Keratinocyte (primary cell): ENCODE measurements at regions not wholly inside any gene's neighbourhood (a gene's known extent, or its start where the extent isn't known, plus 50 kb on each side); places are given as distances from the start of the nearest gene placed in this dataset.

Experiments used
- DNase-seq: peaks from one replicate; pipeline ENCODE4 v3.0.0-alpha.2; 2011; ENCODE audit warnings: low read depth, missing footprints, low spot score
- FAIRE-seq: peaks from 2 replicates; lab custom pipeline; 2011; peaks lifted over from hg19 to GRCh38; lab: Jason Lieb, UNC
- H2AFZ ChIP-seq: 2 replicates; pipeline ENCODE4 v1.6.0; 2012; ENCODE audit warnings: low read length, control low read depth, inconsistent platforms; ENCODE audit not compliant: control insufficient read depth
- H3K27ac ChIP-seq: 2 replicates; pipeline ENCODE4 v1.5.1; 2011; ENCODE audit warnings: low read length; ENCODE audit not compliant: control insufficient read depth, insufficient read depth
- H3K27me3 ChIP-seq: 3 replicates; pipeline ENCODE4 v1.6.0; 2011; ENCODE audit warnings: low read length; ENCODE audit not compliant: control insufficient read depth, insufficient read depth; ENCODE audit errors: extremely low read depth
- H3K36me3 ChIP-seq, 2 experiments: 2 replicates in 1 of 2; 3 replicates in 1 of 2; pipeline ENCODE4 v1.5.1; 2011; ENCODE audit warnings: low read length in 2 of 2, mild to moderate bottlenecking in 1 of 2; ENCODE audit not compliant: control insufficient read depth in 2 of 2, insufficient read depth in 2 of 2; ENCODE audit errors: extremely low read depth in 1 of 2
- H3K4me1 ChIP-seq: 3 replicates; pipeline ENCODE4 v1.5.1; 2011; ENCODE audit warnings: low read length; ENCODE audit not compliant: control insufficient read depth, insufficient read depth; ENCODE audit errors: extremely low read depth
- H3K4me2 ChIP-seq: 3 replicates; pipeline ENCODE4 v1.6.0; 2011; ENCODE audit warnings: low read depth, low read length; ENCODE audit not compliant: control insufficient read depth, insufficient read depth; ENCODE audit errors: extremely low read depth
- H3K4me3 ChIP-seq, 3 experiments: fragments of 200-600 bp in 1 of 3; sonication (generic) in 1 of 3; 2 replicates in 2 of 3; 3 replicates in 1 of 3; pipeline ENCODE4 v1.5.1; 2011 to 2016; ENCODE audit warnings: low read length in 3 of 3, mild to moderate bottlenecking in 3 of 3, control low read depth in 2 of 3, inconsistent platforms in 1 of 3, low read depth in 1 of 3, mixed read lengths in 1 of 3, mixed run types in 1 of 3, moderate library complexity in 1 of 3; ENCODE audit not compliant: control insufficient read depth in 2 of 3, insufficient read depth in 2 of 3; ENCODE audit errors: extremely low read depth in 1 of 3
- H3K79me2 ChIP-seq: 2 replicates; pipeline ENCODE4 v1.6.0; 2012; ENCODE audit warnings: low read length; ENCODE audit not compliant: control insufficient read depth, insufficient read depth
- H3K9ac ChIP-seq: 3 replicates; pipeline ENCODE4 v1.6.0; 2011; ENCODE audit warnings: low read length; ENCODE audit not compliant: control insufficient read depth, insufficient read depth; ENCODE audit errors: extremely low read depth
- H3K9me1 ChIP-seq: 3 replicates; pipeline ENCODE4 v1.6.0; 2011; ENCODE audit warnings: low read length; ENCODE audit not compliant: control insufficient read depth, insufficient read depth; ENCODE audit errors: extremely low read depth
- H3K9me3 ChIP-seq: 2 replicates; pipeline ENCODE4 v1.5.1; 2012; ENCODE audit warnings: low read depth, low read length; ENCODE audit not compliant: control insufficient read depth
- H4K20me1 ChIP-seq: 3 replicates; pipeline ENCODE4 v1.6.0; 2011; ENCODE audit warnings: low read length; ENCODE audit not compliant: control insufficient read depth, insufficient read depth; ENCODE audit errors: extremely low read depth
- EZH2 ChIP-seq: IDR thresholded peaks from one replicate; pipeline ENCODE4 v1.6.1; 2012; ENCODE audit warnings: inconsistent platforms, mild to moderate bottlenecking, low read length, moderate library complexity
- dilution Hi-C: fragments of 300-500 bp; cut with MboI; formaldehyde crosslinking; loops from one replicate; pipeline ENCODE4 v1.7.0; 2020; ENCODE audit warnings: low sequenced_read_pairs; ENCODE audit not compliant: extremely low pct_ligation_motif_present
- TF ChIP-seq, protein P1 (sequence below), 3 experiments: IDR thresholded peaks in 1 of 3; conservative IDR thresholded peaks in 1 of 3; optimal IDR thresholded peaks in 1 of 3; 2 replicates in 2 of 3; 3 replicates in 1 of 3; pipeline versions ENCODE3 to v1.5.1; 2011; ENCODE audit warnings: low read length in 3 of 3, mild to moderate bottlenecking in 3 of 3, moderate library complexity in 2 of 3, control low read depth in 1 of 3, inconsistent platforms in 1 of 3; ENCODE audit not compliant: insufficient read depth in 2 of 3; ENCODE audit errors: extremely low read depth in 1 of 3

DNA sequence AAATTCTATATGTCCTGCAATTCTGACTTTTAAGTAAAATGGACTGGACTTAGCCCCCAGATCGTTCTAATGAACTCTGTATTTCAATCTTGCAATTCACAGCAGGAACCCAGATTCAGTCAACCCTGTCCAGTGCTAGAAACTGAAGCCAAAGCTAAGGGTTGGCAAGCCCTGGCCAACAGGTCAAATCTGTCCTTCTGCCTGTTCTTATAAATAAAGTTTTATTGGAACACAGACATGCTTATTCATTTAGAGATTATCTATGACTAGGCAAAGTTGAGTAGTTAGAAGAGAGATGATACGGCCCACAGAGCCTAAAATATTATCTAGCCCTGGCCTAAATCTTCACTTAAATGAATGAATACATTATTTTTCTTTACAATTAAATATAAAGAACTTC lies 339.2 kb upstream of the JARID2 start:
- no peak overlapping the region for H2AFZ ChIP-seq
- FAIRE-seq = no peak
- no peak overlapping the region for H3K9ac ChIP-seq
- no peak for DNase-seq
- peaks cover 12% of the 10 kb centered on the region for H3K4me1 ChIP-seq
- no peak for TF ChIP-seq EZH2
- TF ChIP-seq, protein P1, sequence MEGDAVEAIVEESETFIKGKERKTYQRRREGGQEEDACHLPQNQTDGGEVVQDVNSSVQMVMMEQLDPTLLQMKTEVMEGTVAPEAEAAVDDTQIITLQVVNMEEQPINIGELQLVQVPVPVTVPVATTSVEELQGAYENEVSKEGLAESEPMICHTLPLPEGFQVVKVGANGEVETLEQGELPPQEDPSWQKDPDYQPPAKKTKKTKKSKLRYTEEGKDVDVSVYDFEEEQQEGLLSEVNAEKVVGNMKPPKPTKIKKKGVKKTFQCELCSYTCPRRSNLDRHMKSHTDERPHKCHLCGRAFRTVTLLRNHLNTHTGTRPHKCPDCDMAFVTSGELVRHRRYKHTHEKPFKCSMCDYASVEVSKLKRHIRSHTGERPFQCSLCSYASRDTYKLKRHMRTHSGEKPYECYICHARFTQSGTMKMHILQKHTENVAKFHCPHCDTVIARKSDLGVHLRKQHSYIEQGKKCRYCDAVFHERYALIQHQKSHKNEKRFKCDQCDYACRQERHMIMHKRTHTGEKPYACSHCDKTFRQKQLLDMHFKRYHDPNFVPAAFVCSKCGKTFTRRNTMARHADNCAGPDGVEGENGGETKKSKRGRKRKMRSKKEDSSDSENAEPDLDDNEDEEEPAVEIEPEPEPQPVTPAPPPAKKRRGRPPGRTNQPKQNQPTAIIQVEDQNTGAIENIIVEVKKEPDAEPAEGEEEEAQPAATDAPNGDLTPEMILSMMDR (optimal IDR thresholded peaks at IDR 0.05 in 1 of 3, IDR thresholded peaks at IDR 0.05 in 1 of 3, conservative IDR thresholded peaks at IDR 0.05 in 1 of 3; ENCODE audit: extremely low read depth in 1 of 3, insufficient read depth in 2 of 3, low read length in 3 of 3) = no peak
- no peak overlapping the region for H3K27ac ChIP-seq
- no peaks in the 10 kb centered on the region for H3K36me3 ChIP-seq
- H3K27me3 ChIP-seq = no peaks in the 10 kb centered on the region
- no peaks in the 10 kb centered on the region for H3K79me2 ChIP-seq
- no peaks in the 10 kb centered on the region for H4K20me1 ChIP-seq
- dilution Hi-C loops = no loop called here
- no peaks in the 10 kb centered on the region for H3K9me3 ChIP-seq
- no peaks in the 10 kb centered on the region for H3K9me1 ChIP-seq
- H3K4me3 ChIP-seq = no peak overlapping the region
- no peak overlapping the region for H3K4me2 ChIP-seq

DNA sequence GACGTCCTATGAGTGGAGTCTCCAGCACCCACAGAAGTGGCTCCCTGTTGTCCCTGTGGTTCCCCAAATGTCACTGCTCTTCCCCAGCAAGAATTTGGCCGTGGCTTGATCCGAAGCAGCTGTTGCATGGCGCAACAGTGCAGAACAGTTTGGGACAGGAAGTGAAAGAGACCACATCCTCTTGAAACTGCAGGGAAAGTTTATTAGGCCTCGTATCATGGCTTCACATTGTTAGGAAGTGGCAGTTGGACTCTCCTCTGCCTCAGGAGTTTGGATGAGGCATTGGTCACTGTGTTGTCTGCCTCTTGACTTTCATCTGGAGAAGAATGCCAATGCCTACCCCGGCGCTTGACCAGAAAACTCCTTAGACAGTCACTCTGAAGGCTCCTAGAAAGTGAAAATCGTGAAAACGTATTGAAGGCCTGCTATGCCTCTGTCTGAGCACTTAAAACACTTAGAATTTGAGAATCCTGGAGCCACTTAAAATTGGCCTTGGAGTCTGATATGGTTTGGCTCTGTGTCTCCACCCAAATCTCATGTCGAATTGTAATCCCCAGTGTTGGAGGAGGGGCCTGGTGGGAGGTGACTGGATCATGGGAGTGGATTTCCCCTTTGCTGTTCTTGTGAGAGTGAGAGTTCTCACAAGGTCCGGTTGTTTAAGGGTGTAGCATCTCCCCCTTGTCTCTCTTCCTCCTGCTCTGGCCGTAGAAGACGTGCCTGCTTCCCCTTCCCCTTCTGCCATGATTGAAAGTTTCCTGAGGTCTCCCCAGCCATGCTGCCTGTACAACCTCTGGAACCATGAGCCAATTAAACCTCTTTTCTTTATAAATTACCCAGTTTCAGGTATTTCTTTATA lies 334.9 kb upstream of the JARID2 start:
- H3K36me3 ChIP-seq = no peaks in the 10 kb centered on the region
- DNase-seq (no peak), FAIRE-seq (no peak)
- no peaks in the 10 kb centered on the region for H3K27me3 ChIP-seq
- no peaks in the 10 kb centered on the region for H3K79me2 ChIP-seq
- dilution Hi-C loops = no loop called here
- TF ChIP-seq, protein P1 (optimal IDR thresholded peaks at IDR 0.05 in 1 of 3, IDR thresholded peaks at IDR 0.05 in 1 of 3, conservative IDR thresholded peaks at IDR 0.05 in 1 of 3; ENCODE audit: extremely low read depth in 1 of 3, insufficient read depth in 2 of 3, low read length in 3 of 3) = no peak
- TF ChIP-seq EZH2 = no peak
- H4K20me1 ChIP-seq = no peaks in the 10 kb centered on the region
- no peaks in the 10 kb centered on the region for H3K4me1 ChIP-seq
- H3K9ac ChIP-seq = no peak overlapping the region
- no peak overlapping the region for H3K27ac ChIP-seq
- no peaks in the 10 kb centered on the region for H3K9me1 ChIP-seq
- no peak overlapping the region for H3K4me2 ChIP-seq
- H3K4me3 ChIP-seq = no peak overlapping the region
- no peak overlapping the region for H2AFZ ChIP-seq
- no peaks in the 10 kb centered on the region for H3K9me3 ChIP-seq
